NCI-H1417 (cell line): ENCODE measurements at regions not wholly inside any gene's neighbourhood (a gene's known extent, or its start where the extent isn't known, plus 50 kb on each side); places are given as distances from the start of the nearest gene placed in this dataset.

Experiments used
- DNase-seq, 3 experiments: peaks; one replicate each; lab custom pipeline; 2025; lab: John Stamatoyannopoulos, UW

GRCh38 chr4:124478470-124478869, 234.1 kb downstream of the ANKRD50 start:
- DNase-seq = no peak

GRCh38 chr4:124480061-124480460, 232.5 kb downstream of the ANKRD50 start:
- no peak for DNase-seq

- DNase-seq = no peak
Observed at GRCh38 chr4:124481123-124481522, 231.4 kb downstream of the ANKRD50 start.

GRCh38 chr4:124483048-124483906, 229.3 kb downstream of the ANKRD50 start:
- peak in 2 of 3 experiments; percentile 9 to 63 for DNase-seq

- DNase-seq = peak in 1 of 3 experiments; percentile 16
Observed at GRCh38 chr4:124484008-124484407, 228.5 kb downstream of the ANKRD50 start.

GRCh38 chr4:124484940-124485339, 227.6 kb downstream of the ANKRD50 start:
- DNase-seq = peak in 1 of 3 experiments; percentile 32

GRCh38 chr4:124486423-124486822, 226.1 kb downstream of the ANKRD50 start:
- no peak for DNase-seq

- no peak for DNase-seq
Observed at GRCh38 chr4:124487651-124488050, 224.9 kb downstream of the ANKRD50 start.

- no peak for DNase-seq
Observed at GRCh38 chr4:124491361-124492145, 221.0 kb downstream of the ANKRD50 start.

GRCh38 chr4:124499261-124499660, 213.3 kb downstream of the ANKRD50 start:
- peak in 1 of 3 experiments; percentile 7 for DNase-seq

- DNase-seq = no peak
Observed at GRCh38 chr4:124501576-124501975, 211.0 kb downstream of the ANKRD50 start.

GRCh38 chr4:124504431-124504830, 208.1 kb downstream of the ANKRD50 start:
- DNase-seq = no peak

GRCh38 chr4:124505211-124505610, 207.3 kb downstream of the ANKRD50 start:
- DNase-seq = no peak

GRCh38 chr4:124509151-124509550, 203.4 kb downstream of the ANKRD50 start:
- no peak for DNase-seq

- DNase-seq = no peak
Observed at GRCh38 chr4:124514588-124514987, 197.9 kb downstream of the ANKRD50 start.

- DNase-seq = no peak
Observed at GRCh38 chr4:124515591-124515990, 196.9 kb downstream of the ANKRD50 start.

GRCh38 chr4:124519196-124519595, 193.3 kb downstream of the ANKRD50 start:
- no peak for DNase-seq

GRCh38 chr4:124523816-124524215, 188.7 kb downstream of the ANKRD50 start:
- no peak for DNase-seq

- no peak for DNase-seq
Observed at GRCh38 chr4:124525524-124525923, 187.0 kb downstream of the ANKRD50 start.

- no peak for DNase-seq
Observed at GRCh38 chr4:124526331-124526730, 186.2 kb downstream of the ANKRD50 start.

- peak in 1 of 3 experiments; percentile 40 for DNase-seq
Observed at GRCh38 chr4:124526769-124527168, 185.8 kb downstream of the ANKRD50 start.

GRCh38 chr4:124527364-124527763, 185.2 kb downstream of the ANKRD50 start:
- DNase-seq = no peak

- no peak for DNase-seq
Observed at GRCh38 chr4:124529131-124529530, 183.4 kb downstream of the ANKRD50 start.
